ENCODE measurements at regions not wholly inside any gene's neighbourhood (a gene's known extent, or its start where the extent isn't known, plus 50 kb on each side); places are given as distances from the start of the nearest gene placed in this dataset.

- no peak for ATAC-seq
Measured at GRCh38 chr16:65846210-65846602, 520.3 kb upstream of the CDH5 start.

GRCh38 chr16:65845466-65846209 is 520.9 kb upstream of the CDH5 start:
- Histone ChIP-seq H3K27ac (ENCODE audit: low read depth, low read length) (no peak overlapping the region), H3K36me3 (ENCODE audit: control insufficient read depth in 2 of 3, insufficient read depth in 3 of 3, low read length in 3 of 3) (no peaks in the 10 kb centered on the region), H3K4me3 (ENCODE audit: low read length) (no peak overlapping the region), H3K9me3 (ENCODE audit: control insufficient read depth in 2 of 3, low read length in 3 of 3) (no peaks in the 10 kb centered on the region), H3K4me1 (ENCODE audit: control insufficient read depth in 2 of 2, insufficient read depth in 2 of 2, low read length in 2 of 2) (no peaks in the 10 kb centered on the region), H3K27me3 (ENCODE audit: control insufficient read depth in 2 of 2, insufficient read depth in 2 of 2, low read length in 2 of 2) (no peaks in the 10 kb centered on the region)
- H3K4me1 Mint-ChIP-seq = no peaks in the 10 kb centered on the region
- no peak for DNase-seq
- H3K9me3 Mint-ChIP-seq = peaks cover 0 to 8% (median 0%) of the 10 kb centered on the region in 11 donors
- ChIA-PET CTCF (no interaction called here), POLR2A (no interaction called here)
- no peak overlapping the region for H3K27ac Mint-ChIP-seq
- H3K27me3 Mint-ChIP-seq = peaks cover 0 to 18% (median 5%) of the 10 kb centered on the region in 5 donors
- ATAC-seq = no peak
- no peaks in the 10 kb centered on the region for H3K36me3 Mint-ChIP-seq
- no peak overlapping the region for H3K4me3 Mint-ChIP-seq
- intact Hi-C loops (cut with micrococcal nuclease) = no loop called here

More at GRCh38 chr16:65846210-65846602, 520.3 kb upstream of the CDH5 start:
- H3K9me3 ChIP-seq (ENCODE audit: control insufficient read depth in 2 of 3, low read length in 3 of 3) = no peaks in the 10 kb centered on the region
- DNase-seq = no peak
- no peaks in the 10 kb centered on the region for H3K27me3 ChIP-seq (ENCODE audit: control insufficient read depth in 2 of 2, insufficient read depth in 2 of 2, low read length in 2 of 2)
- Mint-ChIP-seq H3K27ac (no peak overlapping the region), H3K4me3 (no peak overlapping the region), H3K4me1 (no peaks in the 10 kb centered on the region), H3K27me3 (peaks cover 0 to 18% (median 5%) of the 10 kb centered on the region in 5 donors), H3K36me3 (no peaks in the 10 kb centered on the region), H3K9me3 (peaks cover 0 to 8% (median 0%) of the 10 kb centered on the region in 11 donors)
- no peak overlapping the region for H3K4me3 ChIP-seq (ENCODE audit: low read length)
- intact Hi-C loops (cut with micrococcal nuclease) = no loop called here
- no peaks in the 10 kb centered on the region for H3K4me1 ChIP-seq (ENCODE audit: control insufficient read depth in 2 of 2, insufficient read depth in 2 of 2, low read length in 2 of 2)
- POLR2A ChIA-PET = no interaction called here
- no peak overlapping the region for H3K27ac ChIP-seq (ENCODE audit: low read depth, low read length)
- CTCF ChIA-PET = no interaction called here
- H3K36me3 ChIP-seq (ENCODE audit: control insufficient read depth in 2 of 3, insufficient read depth in 3 of 3, low read length in 3 of 3) = no peaks in the 10 kb centered on the region

- Mint-ChIP-seq H3K9me3 (peaks cover 0 to 5% (median 0%) of the 10 kb centered on the region in 11 donors), H3K36me3 (no peaks in the 10 kb centered on the region), H3K4me1 (no peaks in the 10 kb centered on the region), H3K27me3 (peaks cover 0 to 18% (median 5%) of the 10 kb centered on the region in 5 donors), H3K27ac (no peak overlapping the region), H3K4me3 (no peak overlapping the region)
- intact Hi-C loops (cut with micrococcal nuclease) = no loop called here
- ChIA-PET CTCF (no interaction called here), POLR2A (no interaction called here)
- no peak overlapping the region for H3K27ac ChIP-seq (ENCODE audit: low read depth, low read length)
- H3K9me3 ChIP-seq (ENCODE audit: control insufficient read depth in 2 of 3, low read length in 3 of 3) = no peaks in the 10 kb centered on the region
- H3K36me3 ChIP-seq (ENCODE audit: control insufficient read depth in 2 of 3, insufficient read depth in 3 of 3, low read length in 3 of 3) = no peaks in the 10 kb centered on the region
- H3K27me3 ChIP-seq (ENCODE audit: control insufficient read depth in 2 of 2, insufficient read depth in 2 of 2, low read length in 2 of 2) = no peaks in the 10 kb centered on the region
- H3K4me1 ChIP-seq (ENCODE audit: control insufficient read depth in 2 of 2, insufficient read depth in 2 of 2, low read length in 2 of 2) = no peaks in the 10 kb centered on the region
- DNase-seq (no peak), ATAC-seq (no peak)
- no peak overlapping the region for H3K4me3 ChIP-seq (ENCODE audit: low read length)
Measured at GRCh38 chr16:65843941-65844340, 522.5 kb upstream of the CDH5 start.

- ATAC-seq = no peak
- Mint-ChIP-seq H3K27ac (no peak overlapping the region), H3K27me3 (peaks cover 0 to 8% (median 5%) of the 10 kb centered on the region in 5 donors), H3K4me3 (no peak overlapping the region), H3K36me3 (no peaks in the 10 kb centered on the region), H3K4me1 (no peaks in the 10 kb centered on the region), H3K9me3 (peaks cover 0 to 4% (median 0%) of the 10 kb centered on the region in 11 donors)
- intact Hi-C loops (cut with micrococcal nuclease) = no loop called here
- H3K9me3 ChIP-seq (ENCODE audit: control insufficient read depth in 2 of 3, low read length in 3 of 3) = no peaks in the 10 kb centered on the region
- CTCF ChIA-PET = no interaction called here
- POLR2A ChIA-PET = no interaction called here
- H3K4me1 ChIP-seq (ENCODE audit: control insufficient read depth in 2 of 2, insufficient read depth in 2 of 2, low read length in 2 of 2) = no peaks in the 10 kb centered on the region
- H3K4me3 ChIP-seq (ENCODE audit: low read length) = no peak overlapping the region
- H3K27me3 ChIP-seq (ENCODE audit: control insufficient read depth in 2 of 2, insufficient read depth in 2 of 2, low read length in 2 of 2) = no peaks in the 10 kb centered on the region
- DNase-seq = no peak
- H3K36me3 ChIP-seq (ENCODE audit: control insufficient read depth in 2 of 3, insufficient read depth in 3 of 3, low read length in 3 of 3) = no peaks in the 10 kb centered on the region
- no peak overlapping the region for H3K27ac ChIP-seq (ENCODE audit: low read depth, low read length)
Measured at GRCh38 chr16:65842067-65842466, 524.4 kb upstream of the CDH5 start.

- H3K9me3 ChIP-seq (ENCODE audit: control insufficient read depth in 2 of 3, low read length in 3 of 3) = no peaks in the 10 kb centered on the region
- no peak overlapping the region for H3K4me3 Mint-ChIP-seq
- H3K27me3 Mint-ChIP-seq = peaks cover 0 to 5% (median 4%) of the 10 kb centered on the region in 5 donors
- no peaks in the 10 kb centered on the region for H3K27me3 ChIP-seq (ENCODE audit: control insufficient read depth in 2 of 2, insufficient read depth in 2 of 2, low read length in 2 of 2)
- H3K27ac Mint-ChIP-seq = no peak overlapping the region
- H3K27ac ChIP-seq (ENCODE audit: low read depth, low read length) = no peak overlapping the region
- ATAC-seq (no peak), DNase-seq (no peak)
- no peaks in the 10 kb centered on the region for H3K36me3 Mint-ChIP-seq
- CTCF ChIA-PET = no interaction called here
- H3K4me1 Mint-ChIP-seq = no peaks in the 10 kb centered on the region
- H3K4me3 ChIP-seq (ENCODE audit: low read length) = no peak overlapping the region
- intact Hi-C loops (cut with micrococcal nuclease) = no loop called here
- POLR2A ChIA-PET = no interaction called here
- H3K4me1 ChIP-seq (ENCODE audit: control insufficient read depth in 2 of 2, insufficient read depth in 2 of 2, low read length in 2 of 2) = no peaks in the 10 kb centered on the region
- no peaks in the 10 kb centered on the region for H3K36me3 ChIP-seq (ENCODE audit: control insufficient read depth in 2 of 3, insufficient read depth in 3 of 3, low read length in 3 of 3)
- H3K9me3 Mint-ChIP-seq = peaks cover 0 to 4% (median 0%) of the 10 kb centered on the region in 11 donors
Measured at GRCh38 chr16:65838001-65838400, 528.5 kb upstream of the CDH5 start.

- ATAC-seq (no peak), DNase-seq (no peak)
- peaks cover 0 to 5% (median 4%) of the 10 kb centered on the region in 5 donors for H3K27me3 Mint-ChIP-seq
- H3K4me1 ChIP-seq (ENCODE audit: control insufficient read depth in 2 of 2, insufficient read depth in 2 of 2, low read length in 2 of 2) = no peaks in the 10 kb centered on the region
- intact Hi-C loops (cut with micrococcal nuclease) = no loop called here
- no peaks in the 10 kb centered on the region for H3K27me3 ChIP-seq (ENCODE audit: control insufficient read depth in 2 of 2, insufficient read depth in 2 of 2, low read length in 2 of 2)
- H3K27ac ChIP-seq (ENCODE audit: low read depth, low read length) = no peak overlapping the region
- peaks cover 0 to 4% (median 0%) of the 10 kb centered on the region in 11 donors for H3K9me3 Mint-ChIP-seq
- no peak overlapping the region for H3K4me3 ChIP-seq (ENCODE audit: low read length)
- no peaks in the 10 kb centered on the region for H3K36me3 Mint-ChIP-seq
- H3K9me3 ChIP-seq (ENCODE audit: control insufficient read depth in 2 of 3, low read length in 3 of 3) = no peaks in the 10 kb centered on the region
- ChIA-PET CTCF (no interaction called here), POLR2A (no interaction called here)
- no peaks in the 10 kb centered on the region for H3K36me3 ChIP-seq (ENCODE audit: control insufficient read depth in 2 of 3, insufficient read depth in 3 of 3, low read length in 3 of 3)
- no peak overlapping the region for H3K27ac Mint-ChIP-seq
- no peaks in the 10 kb centered on the region for H3K4me1 Mint-ChIP-seq
- H3K4me3 Mint-ChIP-seq = no peak overlapping the region
Measured at GRCh38 chr16:65837464-65837863, 529.0 kb upstream of the CDH5 start.

- no peaks in the 10 kb centered on the region for H3K27me3 ChIP-seq (ENCODE audit: control insufficient read depth in 2 of 2, insufficient read depth in 2 of 2, low read length in 2 of 2)
- no peak overlapping the region for H3K27ac ChIP-seq (ENCODE audit: low read depth, low read length)
- no peaks in the 10 kb centered on the region for H3K4me1 ChIP-seq (ENCODE audit: control insufficient read depth in 2 of 2, insufficient read depth in 2 of 2, low read length in 2 of 2)
- H3K4me3 ChIP-seq (ENCODE audit: low read length) = no peak overlapping the region
- no peak for ATAC-seq
- no peaks in the 10 kb centered on the region for H3K9me3 ChIP-seq (ENCODE audit: control insufficient read depth in 2 of 3, low read length in 3 of 3)
- intact Hi-C loops (cut with micrococcal nuclease) = no loop called here
- POLR2A ChIA-PET = no interaction called here
- no peaks in the 10 kb centered on the region for H3K36me3 ChIP-seq (ENCODE audit: control insufficient read depth in 2 of 3, insufficient read depth in 3 of 3, low read length in 3 of 3)
- CTCF ChIA-PET = no interaction called here
- no peak overlapping the region for H3K27ac Mint-ChIP-seq
- no peak overlapping the region for H3K4me3 Mint-ChIP-seq
- DNase-seq = no peak
- no peaks in the 10 kb centered on the region for H3K36me3 Mint-ChIP-seq
- H3K9me3 Mint-ChIP-seq = no peaks in the 10 kb centered on the region
- H3K27me3 Mint-ChIP-seq = peaks cover 0 to 5% (median 0%) of the 10 kb centered on the region in 5 donors
- H3K4me1 Mint-ChIP-seq = no peaks in the 10 kb centered on the region
Measured at GRCh38 chr16:65834688-65835087, 531.8 kb upstream of the CDH5 start.

All from naive thymus-derived CD4-positive, alpha-beta T cell (primary cell).